ENCODE measurements at regions not wholly inside any gene's neighbourhood (a gene's known extent, or its start where the extent isn't known, plus 50 kb on each side); places are given as distances from the start of the nearest gene placed in this dataset.

GRCh38 chr2:228377533-228377932 lies 196.0 kb upstream of the SPHKAP start:
- TF ChIP-seq CTCF (IDR thresholded peaks at IDR 0.05) = no peak
- no peaks in the 10 kb centered on the region for H3K36me3 ChIP-seq (ENCODE audit: insufficient read depth in 1 of 2, low read depth in 1 of 2)
- intact Hi-C loops (cut with DNase I) = no loop called here
- H3K27ac ChIP-seq = no peak overlapping the region
- H3K4me3 ChIP-seq = no peak overlapping the region
- ATAC-seq = no peak
- 50 to 56% (median 53%) methylated on average over 6 of the region's 6 CpGs for WGBS, 3 donors
- no peaks in the 10 kb centered on the region for H3K4me1 ChIP-seq
- no peaks in the 10 kb centered on the region for H3K27me3 ChIP-seq (ENCODE audit: insufficient read depth in 3 of 3, low read length in 2 of 3)
- no peak for DNase-seq
- H3K9me3 ChIP-seq = no peaks in the 10 kb centered on the region

GRCh38 chr2:228374741-228375140 lies 193.3 kb upstream of the SPHKAP start:
- H3K27ac ChIP-seq = no peak overlapping the region
- no peaks in the 10 kb centered on the region for H3K4me1 ChIP-seq
- intact Hi-C loops (cut with DNase I) = no loop called here
- no peaks in the 10 kb centered on the region for H3K36me3 ChIP-seq (ENCODE audit: insufficient read depth in 1 of 2, low read depth in 1 of 2)
- H3K27me3 ChIP-seq (ENCODE audit: insufficient read depth in 3 of 3, low read length in 2 of 3) = no peaks in the 10 kb centered on the region
- TF ChIP-seq CTCF (IDR thresholded peaks at IDR 0.05) = no peak
- no peak overlapping the region for H3K4me3 ChIP-seq
- ATAC-seq = no peak
- 21 to 46% (median 25%) methylated on average over 3 of the region's 3 CpGs for WGBS, 3 donors
- no peak for DNase-seq
- H3K9me3 ChIP-seq = no peaks in the 10 kb centered on the region

- Histone ChIP-seq H3K27ac (no peak overlapping the region), H3K4me3 (no peak overlapping the region), H3K4me1 (no peaks in the 10 kb centered on the region), H3K27me3 (ENCODE audit: insufficient read depth in 3 of 3, low read length in 2 of 3) (no peaks in the 10 kb centered on the region), H3K9me3 (no peaks in the 10 kb centered on the region), H3K36me3 (ENCODE audit: insufficient read depth in 1 of 2, low read depth in 1 of 2) (no peaks in the 10 kb centered on the region)
- no peak for TF ChIP-seq CTCF (IDR thresholded peaks at IDR 0.05)
- 79 to 85% (median 80%) methylated on average over 2 of the region's 2 CpGs for WGBS, 3 donors
- intact Hi-C loops (cut with DNase I) = no loop called here
- DNase-seq (no peak), ATAC-seq (no peak)
These were observed 191.7 kb upstream of the SPHKAP start for GRCh38 chr2:228373191-228373590.

GRCh38 chr2:228372212-228372611 lies 190.7 kb upstream of the SPHKAP start:
- Histone ChIP-seq H3K4me1 (no peaks in the 10 kb centered on the region), H3K27ac (no peak overlapping the region), H3K27me3 (ENCODE audit: insufficient read depth in 3 of 3, low read length in 2 of 3) (no peaks in the 10 kb centered on the region), H3K9me3 (no peaks in the 10 kb centered on the region), H3K4me3 (no peak overlapping the region), H3K36me3 (ENCODE audit: insufficient read depth in 1 of 2, low read depth in 1 of 2) (no peaks in the 10 kb centered on the region)
- no peak for TF ChIP-seq CTCF (IDR thresholded peaks at IDR 0.05)
- ATAC-seq (no peak), DNase-seq (no peak)
- intact Hi-C loops (cut with DNase I) = no loop called here
- WGBS, 3 donors = 72 to 84% (median 77%) methylated on average over 2 of the region's 2 CpGs

GRCh38 chr2:228369400-228370031 lies 188.0 kb upstream of the SPHKAP start:
- no peak overlapping the region for H3K4me3 ChIP-seq
- H3K9me3 ChIP-seq = no peaks in the 10 kb centered on the region
- H3K27ac ChIP-seq = no peak overlapping the region
- H3K27me3 ChIP-seq (ENCODE audit: insufficient read depth in 3 of 3, low read length in 2 of 3) = no peaks in the 10 kb centered on the region
- no peaks in the 10 kb centered on the region for H3K4me1 ChIP-seq
- intact Hi-C loops (cut with DNase I) = no loop called here
- TF ChIP-seq CTCF (IDR thresholded peaks at IDR 0.05) = no peak
- WGBS, 3 donors = 68 to 75% (median 74%) methylated on average over 5 of the region's 5 CpGs
- no peak for DNase-seq
- ATAC-seq = no peak
- no peaks in the 10 kb centered on the region for H3K36me3 ChIP-seq (ENCODE audit: insufficient read depth in 1 of 2, low read depth in 1 of 2)

Measured in psoas muscle (tissue), 7 donors.